ENCODE measurements at regions not wholly inside any gene's neighbourhood (a gene's known extent, or its start where the extent isn't known, plus 50 kb on each side); places are given as distances from the start of the nearest gene placed in this dataset.

DNA sequence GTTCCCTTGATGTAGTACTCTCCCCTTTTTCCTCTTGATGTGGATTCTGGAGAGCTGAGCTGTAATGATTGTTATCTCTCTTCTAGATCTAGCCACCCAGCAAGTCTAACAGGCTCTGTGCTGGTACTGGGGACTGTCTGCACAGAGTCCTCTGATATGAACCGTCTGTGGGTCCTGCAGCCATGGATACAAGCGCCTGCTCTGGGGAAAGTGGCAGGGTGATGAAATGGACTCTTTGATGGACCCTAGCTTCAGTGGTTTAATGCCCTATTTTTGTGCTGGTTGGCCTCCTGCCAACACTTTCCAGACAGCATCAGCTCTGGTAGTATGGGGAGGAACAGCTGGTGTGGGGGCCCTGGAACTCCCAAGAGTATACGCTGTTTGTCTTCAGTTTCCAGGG lies 216.3 kb downstream of the ADGRG6 start:
- no peaks in the 10 kb centered on the region for H3K79me2 ChIP-seq (ENCODE audit: control insufficient read depth, insufficient read depth, low read length, poor library complexity)
- peak overlapping the region; percentile 18 for H3K18ac ChIP-seq (ENCODE audit: low read length)
- H3K36me3 ChIP-seq (ENCODE audit: control insufficient read depth in 1 of 2, insufficient read depth in 2 of 2, low read length in 2 of 2), result no peaks in the 10 kb centered on the region
- H4K91ac ChIP-seq (ENCODE audit: low read depth, low read length), result peak overlapping the region; percentile 65
- peaks cover 8 to 9% of the 10 kb centered on the region in 2 experiments for H3K4me1 ChIP-seq (ENCODE audit: control insufficient read depth in 1 of 2, insufficient read depth in 2 of 2, low read length in 2 of 2)
- peak overlapping the region; percentile 54 for H2BK120ac ChIP-seq (ENCODE audit: insufficient read depth, low read length, poor library complexity)
- peaks cover 6% of the 10 kb centered on the region for H3K79me1 ChIP-seq (ENCODE audit: low read length)
- H3K4me3 ChIP-seq (ENCODE audit: low read depth, low read length), result no peak overlapping the region
- no peaks in the 10 kb centered on the region for H3K27me3 ChIP-seq (ENCODE audit: insufficient read depth, low read length)
- H3K9me3 ChIP-seq (ENCODE audit: insufficient read depth, low read depth, low read length), result no peaks in the 10 kb centered on the region
- WGBS (ENCODE audit: extremely low coverage, insufficient coverage, insufficient read length), result no CpG with 5 or more reads among the region's 3 CpGs
- no peak overlapping the region for H2AK5ac ChIP-seq (ENCODE audit: low read length)
- H3K27ac ChIP-seq (ENCODE audit: low read depth, low read length), result peak overlapping the region; percentile 43
- no peak overlapping the region for H2AFZ ChIP-seq (ENCODE audit: insufficient read depth, low read length, poor library complexity)
- H2BK12ac ChIP-seq (ENCODE audit: low read length), result no peak overlapping the region
- H3K23ac ChIP-seq (ENCODE audit: low read length), result no peak overlapping the region
- no peak overlapping the region for H4K12ac ChIP-seq (ENCODE audit: low read depth, low read length)
- H4K8ac ChIP-seq (ENCODE audit: low read depth, low read length), result peak overlapping the region; percentile 24
- H3K4ac ChIP-seq (ENCODE audit: low read depth, low read length), result no peak overlapping the region
- peak overlapping the region; percentile 32 for H2BK5ac ChIP-seq (ENCODE audit: low read depth, low read length, poor library complexity)
- no peak overlapping the region for H3K9ac ChIP-seq (ENCODE audit: low read length)
- DNase-seq, result peak; percentile 73 to 75
- no peak overlapping the region for H3K4me2 ChIP-seq (ENCODE audit: low read length)
- peak overlapping the region; percentile 20 for H3K14ac ChIP-seq (ENCODE audit: low read length)

DNA sequence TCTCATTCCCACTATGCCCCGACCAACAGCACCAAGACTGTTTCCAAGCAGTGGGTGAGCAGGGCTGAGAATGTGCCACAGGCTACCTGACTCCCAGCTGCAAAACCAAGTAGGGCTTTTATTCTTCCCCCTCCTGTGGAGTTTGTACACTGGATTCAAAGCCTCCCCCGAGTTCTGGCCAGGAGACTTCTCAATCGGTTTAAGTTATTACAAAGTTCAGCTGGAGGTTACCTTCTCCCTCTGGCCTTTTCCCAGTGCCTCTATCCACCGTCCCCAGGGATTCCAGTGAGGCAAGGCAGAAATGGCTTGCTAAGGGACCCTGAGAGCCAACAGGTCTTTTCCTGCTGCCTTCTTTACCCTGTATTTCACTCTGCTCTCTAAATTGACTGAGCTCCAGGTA lies 217.0 kb downstream of the ADGRG6 start:
- Histone ChIP-seq H3K4me3 (ENCODE audit: low read depth, low read length) (no peak overlapping the region), H2BK12ac (ENCODE audit: low read length) (peak overlapping the region; percentile 59), H3K4me1 (ENCODE audit: control insufficient read depth in 1 of 2, insufficient read depth in 2 of 2, low read length in 2 of 2) (peaks cover 8 to 9% of the 10 kb centered on the region in 2 experiments), H2BK5ac (ENCODE audit: low read depth, low read length, poor library complexity) (peak overlapping the region; percentile 32), H3K9me3 (ENCODE audit: insufficient read depth, low read depth, low read length) (no peaks in the 10 kb centered on the region), H3K36me3 (ENCODE audit: control insufficient read depth in 1 of 2, insufficient read depth in 2 of 2, low read length in 2 of 2) (no peaks in the 10 kb centered on the region), H2BK120ac (ENCODE audit: insufficient read depth, low read length, poor library complexity) (peak overlapping the region; percentile 54), H3K4me2 (ENCODE audit: low read length) (no peak overlapping the region), H4K91ac (ENCODE audit: low read depth, low read length) (peak overlapping the region; percentile 65), H2AFZ (ENCODE audit: insufficient read depth, low read length, poor library complexity) (no peak overlapping the region), H3K79me2 (ENCODE audit: control insufficient read depth, insufficient read depth, low read length, poor library complexity) (no peaks in the 10 kb centered on the region), H4K12ac (ENCODE audit: low read depth, low read length) (no peak overlapping the region), H3K23ac (ENCODE audit: low read length) (no peak overlapping the region), H3K27me3 (ENCODE audit: insufficient read depth, low read length) (no peaks in the 10 kb centered on the region), H3K14ac (ENCODE audit: low read length) (no peak overlapping the region), H3K18ac (ENCODE audit: low read length) (peak overlapping the region; percentile 18), H3K79me1 (ENCODE audit: low read length) (peaks cover 6% of the 10 kb centered on the region), H4K8ac (ENCODE audit: low read depth, low read length) (peak overlapping the region; percentile 43), H3K27ac (ENCODE audit: low read depth, low read length) (peak overlapping the region; percentile 43), H3K4ac (ENCODE audit: low read depth, low read length) (peak overlapping the region; percentile 22), H2AK5ac (ENCODE audit: low read length) (no peak overlapping the region), H3K9ac (ENCODE audit: low read length) (no peak overlapping the region)
- no CpG with 5 or more reads among the region's 4 CpGs for WGBS (ENCODE audit: extremely low coverage, insufficient coverage, insufficient read length)
- DNase-seq, result no peak

DNA sequence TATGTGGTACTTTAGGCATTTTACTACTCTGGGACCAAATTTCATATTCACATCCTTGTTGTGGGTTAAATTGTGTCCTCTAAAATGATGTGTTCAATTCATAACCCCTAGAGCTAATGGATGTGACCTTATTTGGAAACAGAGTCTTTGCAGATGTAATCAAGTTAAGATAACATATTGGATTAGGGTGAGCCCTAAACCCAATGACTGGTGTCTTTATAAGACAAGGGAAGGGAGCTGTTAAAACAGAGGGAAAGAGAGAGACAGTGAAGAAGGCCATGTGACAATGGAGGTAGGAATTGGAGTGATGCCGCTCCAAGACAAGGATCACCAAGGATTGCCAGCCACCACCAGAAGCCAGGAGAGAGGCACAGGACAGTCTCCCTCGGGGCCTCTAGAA lies 220.0 kb downstream of the ADGRG6 start:
- Histone ChIP-seq H3K27me3 (ENCODE audit: insufficient read depth, low read length) (no peaks in the 10 kb centered on the region), H3K79me2 (ENCODE audit: control insufficient read depth, insufficient read depth, low read length, poor library complexity) (no peaks in the 10 kb centered on the region), H2BK5ac (ENCODE audit: low read depth, low read length, poor library complexity) (no peak overlapping the region), H4K12ac (ENCODE audit: low read depth, low read length) (no peak overlapping the region), H3K4me1 (ENCODE audit: control insufficient read depth in 1 of 2, insufficient read depth in 2 of 2, low read length in 2 of 2) (peaks cover 8 to 9% of the 10 kb centered on the region in 2 experiments), H3K9me3 (ENCODE audit: insufficient read depth, low read depth, low read length) (no peaks in the 10 kb centered on the region), H3K27ac (ENCODE audit: low read depth, low read length) (no peak overlapping the region), H3K36me3 (ENCODE audit: control insufficient read depth in 1 of 2, insufficient read depth in 2 of 2, low read length in 2 of 2) (no peaks in the 10 kb centered on the region), H2AK5ac (ENCODE audit: low read length) (no peak overlapping the region), H3K4me2 (ENCODE audit: low read length) (no peak overlapping the region), H2AFZ (ENCODE audit: insufficient read depth, low read length, poor library complexity) (no peak overlapping the region), H2BK120ac (ENCODE audit: insufficient read depth, low read length, poor library complexity) (no peak overlapping the region), H3K79me1 (ENCODE audit: low read length) (peaks cover 6% of the 10 kb centered on the region), H4K8ac (ENCODE audit: low read depth, low read length) (no peak overlapping the region), H2BK12ac (ENCODE audit: low read length) (no peak overlapping the region), H3K23ac (ENCODE audit: low read length) (no peak overlapping the region), H3K14ac (ENCODE audit: low read length) (no peak overlapping the region), H3K18ac (ENCODE audit: low read length) (no peak overlapping the region), H3K4ac (ENCODE audit: low read depth, low read length) (no peak overlapping the region), H4K91ac (ENCODE audit: low read depth, low read length) (no peak overlapping the region), H3K9ac (ENCODE audit: low read length) (no peak overlapping the region), H3K4me3 (ENCODE audit: low read depth, low read length) (no peak overlapping the region)
- DNase-seq, result no peak
- WGBS (ENCODE audit: extremely low coverage, insufficient coverage, insufficient read length), result no CpG with 5 or more reads among the region's 2 CpGs

DNA sequence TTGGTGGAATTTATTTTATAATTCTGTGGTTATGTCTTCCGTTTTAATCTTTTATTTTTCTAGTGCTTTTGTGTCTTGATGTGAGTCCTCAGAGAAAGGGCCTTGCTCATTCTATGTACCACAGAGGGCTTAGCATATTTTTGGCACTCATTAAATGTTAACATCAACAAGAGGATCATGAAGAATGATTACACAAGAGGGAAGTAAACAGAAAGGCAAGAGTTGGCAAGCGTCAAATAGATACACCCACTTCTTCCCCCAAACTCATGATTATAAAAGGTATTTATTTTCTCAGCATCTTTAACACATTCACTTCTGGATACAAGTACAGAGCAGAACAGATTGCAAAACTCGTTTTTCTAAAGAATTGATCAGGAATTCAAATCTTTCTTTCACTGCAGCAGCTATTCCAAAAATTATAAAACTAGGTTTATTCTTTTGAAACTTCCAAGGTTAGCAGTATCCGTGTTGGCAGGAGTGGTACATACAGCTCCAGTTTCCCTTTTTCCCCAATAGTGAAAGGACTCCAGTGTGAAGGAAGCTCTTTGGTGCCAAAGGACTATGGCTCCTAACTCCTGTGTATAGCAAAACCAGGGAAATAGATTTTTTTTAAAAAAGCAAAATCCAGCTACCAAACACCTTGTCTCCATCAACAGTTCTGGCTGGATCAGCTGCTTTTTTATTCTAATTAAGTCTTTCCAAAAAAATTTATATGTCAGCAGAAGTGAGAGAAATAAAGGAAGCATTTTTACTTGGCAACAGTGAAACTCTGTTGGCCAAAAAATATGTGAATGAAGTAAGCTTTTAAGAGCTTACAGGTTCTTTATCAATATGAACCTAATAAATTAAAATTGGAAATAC lies 221.9 kb downstream of the ADGRG6 start:
- Histone ChIP-seq H3K27ac (ENCODE audit: low read depth, low read length) (no peak overlapping the region), H3K23ac (ENCODE audit: low read length) (no peak overlapping the region), H3K79me1 (ENCODE audit: low read length) (peaks cover 2% of the 10 kb centered on the region), H2AK5ac (ENCODE audit: low read length) (no peak overlapping the region), H3K4me2 (ENCODE audit: low read length) (no peak overlapping the region), H3K14ac (ENCODE audit: low read length) (no peak overlapping the region), H2BK120ac (ENCODE audit: insufficient read depth, low read length, poor library complexity) (no peak overlapping the region), H4K12ac (ENCODE audit: low read depth, low read length) (no peak overlapping the region), H3K79me2 (ENCODE audit: control insufficient read depth, insufficient read depth, low read length, poor library complexity) (no peaks in the 10 kb centered on the region), H3K4ac (ENCODE audit: low read depth, low read length) (no peak overlapping the region), H2BK5ac (ENCODE audit: low read depth, low read length, poor library complexity) (no peak overlapping the region), H4K8ac (ENCODE audit: low read depth, low read length) (no peak overlapping the region), H4K91ac (ENCODE audit: low read depth, low read length) (no peak overlapping the region), H3K36me3 (ENCODE audit: control insufficient read depth in 1 of 2, insufficient read depth in 2 of 2, low read length in 2 of 2) (no peaks in the 10 kb centered on the region), H3K18ac (ENCODE audit: low read length) (no peak overlapping the region), H3K4me3 (ENCODE audit: low read depth, low read length) (no peak overlapping the region), H3K9ac (ENCODE audit: low read length) (no peak overlapping the region), H2BK12ac (ENCODE audit: low read length) (no peak overlapping the region), H3K27me3 (ENCODE audit: insufficient read depth, low read length) (no peaks in the 10 kb centered on the region), H2AFZ (ENCODE audit: insufficient read depth, low read length, poor library complexity) (no peak overlapping the region), H3K4me1 (ENCODE audit: control insufficient read depth in 1 of 2, insufficient read depth in 2 of 2, low read length in 2 of 2) (peaks cover 0 to 2% of the 10 kb centered on the region in 2 experiments), H3K9me3 (ENCODE audit: insufficient read depth, low read depth, low read length) (no peaks in the 10 kb centered on the region)
- WGBS (ENCODE audit: extremely low coverage, insufficient coverage, insufficient read length), result no CpG with 5 or more reads among the region's 4 CpGs
- DNase-seq, result no peak

Measured in trophoblast cell (in vitro differentiated cells and primary cell).